ENCODE measurements at regions not wholly inside any gene's neighbourhood (a gene's known extent, or its start where the extent isn't known, plus 50 kb on each side); places are given as distances from the start of the nearest gene placed in this dataset.

- TF ChIP-seq CTCF (IDR thresholded peaks at IDR 0.05 in 4 of 5, conservative IDR thresholded peaks at IDR 0.05 in 1 of 5) (no peak), POLR2A (IDR thresholded peaks at IDR 0.05) (no peak)
Measured at GRCh38 chr7:14054125-14054524, 64.7 kb upstream of the ETV1 start.
